Thymus (tissue), 11 donors: ENCODE measurements at regions not wholly inside any gene's neighbourhood (a gene's known extent, or its start where the extent isn't known, plus 50 kb on each side); places are given as distances from the start of the nearest gene placed in this dataset.

Source experiments
- DNase-seq, 9 donors: peaks; one replicate each; pipeline ENCODE4 v3.0.0-alpha.2; 2013; ENCODE audit warnings: low spot score in 9 of 9, low read depth in 6 of 9, missing footprints in 1 of 9
- H3K27ac ChIP-seq, 2 donors: one replicate each; pipeline ENCODE4 v1.5.1; 2013; ENCODE audit warnings: control low read depth in 1 of 2, low read depth in 1 of 2, low read length in 1 of 2, mild to moderate bottlenecking in 1 of 2, moderate library complexity in 1 of 2
- H3K27me3 ChIP-seq, 2 donors: one replicate each; pipeline ENCODE4 v1.5.1; 2013; ENCODE audit warnings: low read length in 1 of 2; ENCODE audit not compliant: control insufficient read depth in 2 of 2, insufficient read depth in 1 of 2
- H3K36me3 ChIP-seq, 2 donors: one replicate each; pipeline ENCODE4 v1.5.1; 2013; ENCODE audit warnings: low read length in 1 of 2, mild to moderate bottlenecking in 1 of 2, moderate library complexity in 1 of 2; ENCODE audit not compliant: control insufficient read depth in 2 of 2, insufficient read depth in 2 of 2
- H3K4me1 ChIP-seq, 2 donors: one replicate each; pipeline ENCODE4 v1.5.1; 2013; ENCODE audit warnings: low read length in 2 of 2; ENCODE audit not compliant: control insufficient read depth in 2 of 2, insufficient read depth in 2 of 2
- H3K4me3 ChIP-seq, 2 donors: one replicate each; pipeline ENCODE4 v1.5.1; 2013; ENCODE audit warnings: low read length in 2 of 2, control low read depth in 1 of 2, mild to moderate bottlenecking in 1 of 2
- H3K9me3 ChIP-seq, 2 donors: one replicate each; pipeline ENCODE4 v1.5.1; 2013; ENCODE audit warnings: low read length in 1 of 2, mild to moderate bottlenecking in 1 of 2; ENCODE audit not compliant: control insufficient read depth in 2 of 2, insufficient read depth in 1 of 2
- WGBS: extraction: QIAGEN DNeasy Blood & Tissue Kit; methylation state at CpG from one replicate; pipeline ENCODE4 v1.1.7; 2013; 5-methylcytosine and 5-hydroxymethylcytosine counted together
- donor health status: healthy.

- WGBS, result 86% methylated on average over 7 of the region's 7 CpGs
- no peaks in the 10 kb centered on the region for H3K9me3 ChIP-seq
- no peak overlapping the region for H3K4me3 ChIP-seq
- H3K4me1 ChIP-seq, result no peaks in the 10 kb centered on the region
- no peaks in the 10 kb centered on the region for H3K36me3 ChIP-seq
- DNase-seq, result no peak
- H3K27ac ChIP-seq, result no peak overlapping the region
- H3K27me3 ChIP-seq, result no peaks in the 10 kb centered on the region
Observed at GRCh38 chr6:98695091-98695801, 139.1 kb upstream of the POU3F2 start.

- no peak overlapping the region for H3K4me3 ChIP-seq
- no peaks in the 10 kb centered on the region for H3K36me3 ChIP-seq
- DNase-seq, result no peak
- no peak overlapping the region for H3K27ac ChIP-seq
- H3K9me3 ChIP-seq, result no peaks in the 10 kb centered on the region
- no peaks in the 10 kb centered on the region for H3K27me3 ChIP-seq
- no peaks in the 10 kb centered on the region for H3K4me1 ChIP-seq
Observed at GRCh38 chr6:98711380-98711779, 123.0 kb upstream of the POU3F2 start.

GRCh38 chr6:98716341-98716740, 118.0 kb upstream of the POU3F2 start:
- Histone ChIP-seq H3K27ac (no peak overlapping the region), H3K9me3 (no peaks in the 10 kb centered on the region), H3K4me1 (no peaks in the 10 kb centered on the region), H3K4me3 (no peak overlapping the region), H3K36me3 (no peaks in the 10 kb centered on the region), H3K27me3 (no peaks in the 10 kb centered on the region)
- 10% methylated on average over 8 of the region's 8 CpGs for WGBS
- DNase-seq, result no peak

- no peaks in the 10 kb centered on the region for H3K9me3 ChIP-seq
- H3K4me1 ChIP-seq, result no peaks in the 10 kb centered on the region
- no peak for DNase-seq
- H3K36me3 ChIP-seq, result no peaks in the 10 kb centered on the region
- no peaks in the 10 kb centered on the region for H3K27me3 ChIP-seq
- no peak overlapping the region for H3K4me3 ChIP-seq
- WGBS, result 34% methylated on average over 6 of the region's 6 CpGs
- no peak overlapping the region for H3K27ac ChIP-seq
Observed at GRCh38 chr6:98717322-98717877, 117.0 kb upstream of the POU3F2 start.

- no peak overlapping the region for H3K27ac ChIP-seq
- H3K36me3 ChIP-seq, result no peaks in the 10 kb centered on the region
- H3K4me3 ChIP-seq, result no peak overlapping the region
- H3K4me1 ChIP-seq, result no peaks in the 10 kb centered on the region
- no peaks in the 10 kb centered on the region for H3K27me3 ChIP-seq
- DNase-seq, result no peak
- no peaks in the 10 kb centered on the region for H3K9me3 ChIP-seq
- 76% methylated on average over 2 of the region's 2 CpGs for WGBS
Observed at GRCh38 chr6:98717988-98718387, 116.4 kb upstream of the POU3F2 start.

- no peaks in the 10 kb centered on the region for H3K27me3 ChIP-seq
- H3K4me3 ChIP-seq, result no peak overlapping the region
- DNase-seq, result no peak
- H3K4me1 ChIP-seq, result no peaks in the 10 kb centered on the region
- H3K36me3 ChIP-seq, result no peaks in the 10 kb centered on the region
- no peak overlapping the region for H3K27ac ChIP-seq
- no peaks in the 10 kb centered on the region for H3K9me3 ChIP-seq
Observed at GRCh38 chr6:98724537-98724936, 109.8 kb upstream of the POU3F2 start.

- no peak for DNase-seq
- Histone ChIP-seq H3K36me3 (no peaks in the 10 kb centered on the region), H3K9me3 (no peaks in the 10 kb centered on the region), H3K4me1 (no peaks in the 10 kb centered on the region), H3K4me3 (no peak overlapping the region), H3K27me3 (no peaks in the 10 kb centered on the region), H3K27ac (no peak overlapping the region)
- WGBS, result 77% methylated on average over 1 of the region's 1 CpG
Observed at GRCh38 chr6:98747273-98747672, 87.1 kb upstream of the POU3F2 start.

- H3K4me3 ChIP-seq, result no peak overlapping the region
Observed at GRCh38 chr6:98747960-98748359, 86.4 kb upstream of the POU3F2 start.

GRCh38 chr6:98759459-98759858, 74.9 kb upstream of the POU3F2 start:
- H3K9me3 ChIP-seq, result no peaks in the 10 kb centered on the region
- no peak for DNase-seq
- no peaks in the 10 kb centered on the region for H3K4me1 ChIP-seq
- H3K4me3 ChIP-seq, result no peak overlapping the region
- H3K36me3 ChIP-seq, result no peaks in the 10 kb centered on the region
- no peak overlapping the region for H3K27ac ChIP-seq
- H3K27me3 ChIP-seq, result no peaks in the 10 kb centered on the region

More at GRCh38 chr6:98747960-98748359, 86.4 kb upstream of the POU3F2 start:
- Histone ChIP-seq H3K4me1 (no peaks in the 10 kb centered on the region), H3K27me3 (no peaks in the 10 kb centered on the region), H3K27ac (no peak overlapping the region), H3K36me3 (no peaks in the 10 kb centered on the region), H3K9me3 (no peaks in the 10 kb centered on the region)
- DNase-seq, result no peak
- WGBS, result 71% methylated on average over 3 of the region's 3 CpGs
